ENCODE measurements at regions not wholly inside any gene's neighbourhood (a gene's known extent, or its start where the extent isn't known, plus 50 kb on each side); places are given as distances from the start of the nearest gene placed in this dataset.

DNA sequence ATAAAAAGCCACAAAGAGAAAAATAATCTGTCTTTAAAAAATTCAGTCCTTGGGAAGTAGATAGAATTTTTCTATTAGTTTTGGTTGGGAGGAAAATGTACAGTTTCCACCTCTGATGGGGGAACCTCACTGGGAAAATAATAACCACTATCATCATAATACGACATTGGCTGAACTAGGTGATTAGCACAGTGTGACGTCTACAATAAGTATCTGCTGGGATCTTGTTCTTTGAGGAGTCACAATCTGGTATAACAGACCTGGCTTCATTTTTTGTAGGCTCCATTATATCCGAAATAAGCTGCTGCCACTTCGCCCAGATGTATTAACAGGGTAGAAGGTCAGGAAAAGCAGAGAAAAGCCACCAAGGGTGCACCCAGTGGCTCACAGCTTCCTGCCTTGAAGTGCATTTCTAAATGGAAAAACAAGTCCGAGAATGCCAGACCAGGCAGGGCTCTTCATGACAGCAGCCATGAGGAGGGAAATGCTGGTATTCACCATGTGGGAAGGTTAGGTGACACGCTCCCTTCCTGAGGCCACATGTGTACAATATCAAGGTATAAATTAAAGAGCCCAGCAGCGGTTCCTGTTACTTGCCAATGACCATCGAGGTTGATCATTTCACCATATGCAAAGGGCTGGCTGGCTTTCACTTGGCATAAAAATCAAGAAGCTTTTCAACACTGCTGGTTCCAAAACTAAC is 152.8 kb downstream of the PRELID2 start:
- TF ChIP-seq, protein P1, sequence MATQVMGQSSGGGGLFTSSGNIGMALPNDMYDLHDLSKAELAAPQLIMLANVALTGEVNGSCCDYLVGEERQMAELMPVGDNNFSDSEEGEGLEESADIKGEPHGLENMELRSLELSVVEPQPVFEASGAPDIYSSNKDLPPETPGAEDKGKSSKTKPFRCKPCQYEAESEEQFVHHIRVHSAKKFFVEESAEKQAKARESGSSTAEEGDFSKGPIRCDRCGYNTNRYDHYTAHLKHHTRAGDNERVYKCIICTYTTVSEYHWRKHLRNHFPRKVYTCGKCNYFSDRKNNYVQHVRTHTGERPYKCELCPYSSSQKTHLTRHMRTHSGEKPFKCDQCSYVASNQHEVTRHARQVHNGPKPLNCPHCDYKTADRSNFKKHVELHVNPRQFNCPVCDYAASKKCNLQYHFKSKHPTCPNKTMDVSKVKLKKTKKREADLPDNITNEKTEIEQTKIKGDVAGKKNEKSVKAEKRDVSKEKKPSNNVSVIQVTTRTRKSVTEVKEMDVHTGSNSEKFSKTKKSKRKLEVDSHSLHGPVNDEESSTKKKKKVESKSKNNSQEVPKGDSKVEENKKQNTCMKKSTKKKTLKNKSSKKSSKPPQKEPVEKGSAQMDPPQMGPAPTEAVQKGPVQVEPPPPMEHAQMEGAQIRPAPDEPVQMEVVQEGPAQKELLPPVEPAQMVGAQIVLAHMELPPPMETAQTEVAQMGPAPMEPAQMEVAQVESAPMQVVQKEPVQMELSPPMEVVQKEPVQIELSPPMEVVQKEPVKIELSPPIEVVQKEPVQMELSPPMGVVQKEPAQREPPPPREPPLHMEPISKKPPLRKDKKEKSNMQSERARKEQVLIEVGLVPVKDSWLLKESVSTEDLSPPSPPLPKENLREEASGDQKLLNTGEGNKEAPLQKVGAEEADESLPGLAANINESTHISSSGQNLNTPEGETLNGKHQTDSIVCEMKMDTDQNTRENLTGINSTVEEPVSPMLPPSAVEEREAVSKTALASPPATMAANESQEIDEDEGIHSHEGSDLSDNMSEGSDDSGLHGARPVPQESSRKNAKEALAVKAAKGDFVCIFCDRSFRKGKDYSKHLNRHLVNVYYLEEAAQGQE (IDR thresholded peaks at IDR 0.05; ENCODE audit: insufficient read depth in 1 of 2, low read depth in 2 of 2, low read length in 2 of 2), result no peak
- TF ChIP-seq SIN3A (IDR thresholded peaks at IDR 0.05; ENCODE audit: borderline replicate concordance, insufficient read depth, low read length) (no peak), POLR2AphosphoS5 (IDR thresholded peaks at IDR 0.05; ENCODE audit: low read depth, low read length) (no peak), TAF1 (IDR thresholded peaks at IDR 0.05; ENCODE audit: borderline replicate concordance, insufficient read depth, low read length) (no peak)
